ENCODE measurements at regions not wholly inside any gene's neighbourhood (a gene's known extent, or its start where the extent isn't known, plus 50 kb on each side); places are given as distances from the start of the nearest gene placed in this dataset.

DNA sequence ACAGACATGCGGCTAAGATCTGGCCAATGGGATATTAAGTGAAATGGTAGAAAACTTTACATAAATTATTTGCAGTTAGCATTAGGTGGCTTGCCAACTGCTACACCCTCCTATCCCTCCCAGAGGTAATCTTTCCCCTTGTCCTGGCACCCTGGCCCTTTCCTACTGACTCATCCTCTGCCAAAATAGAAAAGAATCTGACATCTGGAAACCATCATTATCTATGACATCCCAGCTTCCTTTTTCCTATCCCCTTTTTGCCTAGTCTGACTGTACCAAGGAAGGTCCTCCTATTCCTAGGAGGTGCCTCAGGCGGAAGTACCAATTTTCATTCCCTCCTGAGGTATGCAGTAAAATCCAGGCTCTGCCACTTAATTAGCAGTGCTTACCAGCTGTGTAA is 163.6 kb upstream of the KLF3 start:
- intact Hi-C loops (cut with DNase I): no loop called here
- no peak overlapping the region for H3K9ac ChIP-seq (ENCODE audit: low read length in 3 of 3)
- no peaks in the 10 kb centered on the region for H3K27me3 ChIP-seq (ENCODE audit: control insufficient read depth, insufficient read depth, low read length)
- H3K27ac ChIP-seq (ENCODE audit: low read depth in 2 of 2, low read length in 2 of 2): no peak overlapping the region
- no peaks in the 10 kb centered on the region for H3K9me3 ChIP-seq (ENCODE audit: control insufficient read depth in 2 of 3, insufficient read depth in 1 of 3, low read length in 3 of 3)
- no peak overlapping the region for H3K4me3 ChIP-seq (ENCODE audit: low read length in 3 of 3)
- FAIRE-seq: no peak
- no peaks in the 10 kb centered on the region for H3K36me3 ChIP-seq (ENCODE audit: control insufficient read depth in 2 of 3, insufficient read depth in 3 of 3, low read length in 3 of 3)
- H3K4me1 ChIP-seq (ENCODE audit: control insufficient read depth in 2 of 3, insufficient read depth in 2 of 3, low read depth in 1 of 3, low read length in 3 of 3): no peaks in the 10 kb centered on the region
- no peak for DNase-seq
- TF ChIP-seq, protein P1, sequence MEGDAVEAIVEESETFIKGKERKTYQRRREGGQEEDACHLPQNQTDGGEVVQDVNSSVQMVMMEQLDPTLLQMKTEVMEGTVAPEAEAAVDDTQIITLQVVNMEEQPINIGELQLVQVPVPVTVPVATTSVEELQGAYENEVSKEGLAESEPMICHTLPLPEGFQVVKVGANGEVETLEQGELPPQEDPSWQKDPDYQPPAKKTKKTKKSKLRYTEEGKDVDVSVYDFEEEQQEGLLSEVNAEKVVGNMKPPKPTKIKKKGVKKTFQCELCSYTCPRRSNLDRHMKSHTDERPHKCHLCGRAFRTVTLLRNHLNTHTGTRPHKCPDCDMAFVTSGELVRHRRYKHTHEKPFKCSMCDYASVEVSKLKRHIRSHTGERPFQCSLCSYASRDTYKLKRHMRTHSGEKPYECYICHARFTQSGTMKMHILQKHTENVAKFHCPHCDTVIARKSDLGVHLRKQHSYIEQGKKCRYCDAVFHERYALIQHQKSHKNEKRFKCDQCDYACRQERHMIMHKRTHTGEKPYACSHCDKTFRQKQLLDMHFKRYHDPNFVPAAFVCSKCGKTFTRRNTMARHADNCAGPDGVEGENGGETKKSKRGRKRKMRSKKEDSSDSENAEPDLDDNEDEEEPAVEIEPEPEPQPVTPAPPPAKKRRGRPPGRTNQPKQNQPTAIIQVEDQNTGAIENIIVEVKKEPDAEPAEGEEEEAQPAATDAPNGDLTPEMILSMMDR (IDR thresholded peaks at IDR 0.05; ENCODE audit: borderline replicate concordance, extremely low read depth, insufficient read depth): no peak

DNA sequence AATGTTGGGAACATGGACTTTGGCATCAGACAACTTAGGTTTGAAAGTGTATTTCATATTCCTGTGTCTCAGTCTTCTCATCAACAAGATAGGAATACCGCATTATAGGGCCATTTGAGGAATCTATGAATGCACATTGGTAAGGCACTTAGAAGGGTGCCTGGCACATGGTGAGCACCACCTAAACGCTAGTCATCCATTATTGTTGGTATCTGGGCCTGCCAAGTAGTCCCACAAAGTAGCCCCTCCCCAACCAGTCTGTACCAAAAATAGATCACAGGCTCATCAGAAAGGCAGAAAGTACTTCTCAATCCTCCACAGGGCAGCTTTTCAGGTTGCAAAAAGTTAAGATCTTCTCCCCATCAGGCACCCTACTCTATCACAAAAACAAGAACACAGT is 162.3 kb upstream of the KLF3 start:
- no peak for DNase-seq
- no peaks in the 10 kb centered on the region for H3K36me3 ChIP-seq (ENCODE audit: control insufficient read depth in 2 of 3, insufficient read depth in 3 of 3, low read length in 3 of 3)
- H3K9me3 ChIP-seq (ENCODE audit: control insufficient read depth in 2 of 3, insufficient read depth in 1 of 3, low read length in 3 of 3): no peaks in the 10 kb centered on the region
- H3K27ac ChIP-seq (ENCODE audit: low read depth in 2 of 2, low read length in 2 of 2): no peak overlapping the region
- H3K4me3 ChIP-seq (ENCODE audit: low read length in 3 of 3): no peak overlapping the region
- no peaks in the 10 kb centered on the region for H3K4me1 ChIP-seq (ENCODE audit: control insufficient read depth in 2 of 3, insufficient read depth in 2 of 3, low read depth in 1 of 3, low read length in 3 of 3)
- no peak for FAIRE-seq
- TF ChIP-seq, protein P1 (IDR thresholded peaks at IDR 0.05; ENCODE audit: borderline replicate concordance, extremely low read depth, insufficient read depth): no peak
- H3K27me3 ChIP-seq (ENCODE audit: control insufficient read depth, insufficient read depth, low read length): no peaks in the 10 kb centered on the region
- H3K9ac ChIP-seq (ENCODE audit: low read length in 3 of 3): no peak overlapping the region
- intact Hi-C loops (cut with DNase I): no loop called here

DNA sequence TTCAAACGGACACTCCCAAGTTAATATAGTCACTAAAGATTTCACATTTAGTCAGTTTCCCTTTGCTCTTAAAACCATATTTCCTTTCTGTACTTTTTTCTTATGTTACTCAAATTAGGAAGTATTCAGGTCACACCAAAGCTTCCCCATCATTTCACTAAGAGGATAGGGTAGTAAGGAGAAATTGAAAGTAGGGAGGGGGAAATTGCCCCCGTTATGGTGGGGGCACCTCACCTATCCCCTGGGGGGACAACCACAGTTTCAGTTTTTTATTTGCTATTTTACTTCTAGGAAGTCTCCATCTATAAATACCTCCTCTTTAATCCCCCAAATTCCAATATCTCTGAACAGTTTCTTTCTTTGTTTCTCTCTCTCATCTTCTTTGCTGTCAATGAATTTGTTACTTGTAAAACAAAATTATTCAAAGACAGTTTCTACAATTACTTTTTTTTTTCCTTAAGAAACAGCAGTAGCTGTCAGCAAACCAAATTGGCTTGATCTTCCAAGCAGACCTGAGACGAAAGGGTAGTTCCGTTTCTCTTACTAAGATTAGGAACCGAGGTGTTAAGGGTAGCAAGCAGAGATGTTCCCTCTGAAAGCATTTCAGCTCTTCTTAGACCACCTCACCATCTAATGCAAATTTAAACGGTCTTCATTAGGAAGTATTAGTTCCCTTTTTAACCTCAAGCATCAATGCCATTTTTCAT is 160.2 kb upstream of the KLF3 start:
- H3K27ac ChIP-seq (ENCODE audit: low read depth in 2 of 2, low read length in 2 of 2): no peak overlapping the region
- FAIRE-seq: no peak

More for the DNA sequence above, 160.2 kb upstream of the KLF3 start:
- Histone ChIP-seq H3K9me3 (ENCODE audit: control insufficient read depth in 2 of 3, insufficient read depth in 1 of 3, low read length in 3 of 3) (no peaks in the 10 kb centered on the region), H3K4me3 (ENCODE audit: low read length in 3 of 3) (no peak overlapping the region), H3K9ac (ENCODE audit: low read length in 3 of 3) (no peak overlapping the region), H3K4me1 (ENCODE audit: control insufficient read depth in 2 of 3, insufficient read depth in 2 of 3, low read depth in 1 of 3, low read length in 3 of 3) (no peaks in the 10 kb centered on the region), H3K36me3 (ENCODE audit: control insufficient read depth in 2 of 3, insufficient read depth in 3 of 3, low read length in 3 of 3) (no peaks in the 10 kb centered on the region), H3K27me3 (ENCODE audit: control insufficient read depth, insufficient read depth, low read length) (no peaks in the 10 kb centered on the region)
- DNase-seq: no peak
- TF ChIP-seq, protein P1 (IDR thresholded peaks at IDR 0.05; ENCODE audit: borderline replicate concordance, extremely low read depth, insufficient read depth): no peak
- intact Hi-C loops (cut with DNase I): no loop called here

Measured in kidney (tissue), 13 donors.